Esophagus muscularis mucosa (tissue), 4 donors: ENCODE measurements at regions not wholly inside any gene's neighbourhood (a gene's known extent, or its start where the extent isn't known, plus 50 kb on each side); places are given as distances from the start of the nearest gene placed in this dataset.

ENCODE experiments used
- DNase-seq: peaks from one replicate; pipeline ENCODE4 v3.0.0-alpha.2; 2017; ENCODE audit errors: extremely low spot score
- H3K27ac ChIP-seq, 4 donors: fragments of 200-600 bp; sonication (generic); replicated peaks in 1 of 4; 1 replicate in 3 of 4; 2 replicates in 1 of 4; pipeline ENCODE4 v1.5.1; 2016 to 2019; ENCODE audit warnings: mild to moderate bottlenecking in 1 of 4
- H3K27me3 ChIP-seq, 4 donors: fragments of 200-600 bp; sonication (generic); one replicate each; pipeline versions ENCODE4 v1.5.1 to v1.6.0; 2016 to 2019
- H3K36me3 ChIP-seq, 4 donors: fragments of 200-600 bp; sonication (generic); one replicate each; pipeline ENCODE4 v1.5.1; 2016 to 2019
- H3K4me1 ChIP-seq, 4 donors: fragments of 200-600 bp; sonication (generic); one replicate each; pipeline ENCODE4 v1.5.1; 2016 to 2019
- H3K4me3 ChIP-seq, 4 donors: fragments of 200-600 bp; sonication (generic); 1 replicate in 2 of 4; 2 replicates in 2 of 4; pipeline ENCODE4 v1.5.1; 2016 to 2019; ENCODE audit warnings: mild to moderate bottlenecking in 4 of 4, moderate library complexity in 1 of 4
- H3K9me3 ChIP-seq, 4 donors: fragments of 200-600 bp; sonication (generic); 1 replicate in 3 of 4; 2 replicates in 1 of 4; pipeline ENCODE4 v1.5.1; 2016 to 2019
- CTCF ChIP-seq, 3 experiments: fragments of 200-600 bp in 2 of 3; fragments of 450-650 bp in 1 of 3; sonication (generic) in 2 of 3; IDR thresholded peaks; one replicate each; pipeline ENCODE4 v1.5.1; 2017 to 2019; ENCODE audit warnings: antibody characterized with exemption in 3 of 3, mild to moderate bottlenecking in 2 of 3, moderate library complexity in 1 of 3
- EP300 ChIP-seq: sonication (generic); formaldehyde crosslinking; IDR thresholded peaks from one replicate; pipeline ENCODE4 v1.6.1; 2017; ENCODE audit warnings: antibody characterized with exemption
- POLR2A ChIP-seq: fragments of 450-650 bp; IDR thresholded peaks from one replicate; pipeline ENCODE4 v1.6.1; 2017; ENCODE audit warnings: antibody characterized with exemption, moderate library complexity, mild to moderate bottlenecking, low read depth
- POLR2AphosphoS5 ChIP-seq, 2 donors: sonication (generic); formaldehyde crosslinking; IDR thresholded peaks; one replicate each; pipeline ENCODE4 v1.6.1; 2017; ENCODE audit warnings: antibody characterized with exemption in 2 of 2
- WGBS: methylation state at CpG from one replicate; pipeline ENCODE4 v1.1.5; 2018; 5-methylcytosine and 5-hydroxymethylcytosine counted together
- intact Hi-C: fragments of 100-400 bp; cut with DNase I; formaldehyde crosslinking; loops from one replicate; pipeline ENCODE4 v1.15.1; 2023

DNA sequence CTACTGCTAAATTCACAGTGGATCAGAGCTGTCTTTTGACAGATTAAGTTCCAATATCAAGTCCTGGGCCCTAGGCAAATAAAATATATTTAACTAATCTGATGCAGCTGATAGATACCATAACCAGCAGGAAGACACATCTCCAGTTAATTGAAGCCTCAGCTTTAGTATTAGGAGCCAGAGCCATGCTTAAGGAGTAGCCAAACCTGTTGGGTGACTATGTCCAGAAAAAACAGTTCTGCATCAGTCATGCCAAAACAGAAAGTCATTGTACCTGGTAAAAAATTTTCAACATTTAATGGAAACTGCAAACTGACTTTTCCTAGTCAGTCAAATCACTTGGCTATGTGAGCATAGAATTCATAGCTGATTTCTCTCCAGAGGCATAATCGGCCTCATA, 200.5 kb upstream of the RUNX1 start:
- 94% methylated on average over 1 of the region's 1 CpG for WGBS
- Histone ChIP-seq H3K4me1 (no peaks in the 10 kb centered on the region), H3K4me3 (no peak overlapping the region), H3K9me3 (peaks cover 0 to 8% (median 0%) of the 10 kb centered on the region in 4 donors), H3K27me3 (no peaks in the 10 kb centered on the region), H3K27ac (no peak overlapping the region), H3K36me3 (no peaks in the 10 kb centered on the region)
- no peak for TF ChIP-seq POLR2A
- TF ChIP-seq EP300: no peak
- no peak for TF ChIP-seq POLR2AphosphoS5 (IDR thresholded peaks at IDR 0.05)
- no peak for TF ChIP-seq CTCF (IDR thresholded peaks at IDR 0.05)
- no peak for DNase-seq
- intact Hi-C loops: no loop called here

DNA sequence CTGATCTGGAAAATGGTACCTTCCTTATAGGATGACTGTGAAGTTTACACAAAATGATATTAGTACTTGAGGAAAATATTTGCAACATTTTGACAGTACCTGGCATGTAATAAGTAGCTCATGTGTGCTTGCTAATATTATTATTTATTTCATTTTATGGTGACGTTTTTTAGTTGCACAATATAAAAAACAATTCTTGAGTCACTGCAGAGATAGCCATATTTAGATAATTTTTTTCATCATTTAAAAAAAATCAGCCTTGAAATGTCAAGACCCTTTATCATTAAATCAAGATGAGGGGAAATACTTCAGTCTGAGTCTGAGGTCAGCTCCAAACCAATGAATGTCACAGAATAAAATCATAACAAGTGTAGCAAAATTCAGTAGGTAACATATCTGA, 196.8 kb upstream of the RUNX1 start:
- intact Hi-C loops: no loop called here
- Histone ChIP-seq H3K36me3 (no peaks in the 10 kb centered on the region), H3K27ac (no peak overlapping the region), H3K9me3 (peaks cover 0 to 3% (median 0%) of the 10 kb centered on the region in 4 donors), H3K4me1 (no peaks in the 10 kb centered on the region), H3K27me3 (no peaks in the 10 kb centered on the region), H3K4me3 (no peak overlapping the region)
- DNase-seq: no peak
- TF ChIP-seq CTCF (IDR thresholded peaks at IDR 0.05): no peak
- TF ChIP-seq POLR2A: no peak
- TF ChIP-seq EP300: no peak
- no peak for TF ChIP-seq POLR2AphosphoS5 (IDR thresholded peaks at IDR 0.05)
- WGBS: 74% methylated on average over 1 of the region's 1 CpG

- TF ChIP-seq POLR2A (no peak), POLR2AphosphoS5 (IDR thresholded peaks at IDR 0.05) (no peak), CTCF (IDR thresholded peaks at IDR 0.05) (no peak), EP300 (no peak)
- WGBS: 41% methylated on average over 4 of the region's 4 CpGs
- no peak for DNase-seq
- intact Hi-C loops: no loop called here
- Histone ChIP-seq H3K27me3 (no peaks in the 10 kb centered on the region), H3K27ac (no peak overlapping the region), H3K4me1 (peaks cover 0 to 5% (median 0%) of the 10 kb centered on the region in 4 donors), H3K4me3 (no peak overlapping the region), H3K36me3 (no peaks in the 10 kb centered on the region), H3K9me3 (peaks cover 0 to 3% (median 0%) of the 10 kb centered on the region in 4 donors)
Observed at GRCh38 chr21:35244514-35244913, 195.4 kb upstream of the RUNX1 start.

GRCh38 chr21:35243171-35243570, 194.1 kb upstream of the RUNX1 start:
- Histone ChIP-seq H3K36me3 (no peaks in the 10 kb centered on the region), H3K27me3 (no peaks in the 10 kb centered on the region), H3K4me3 (no peak overlapping the region), H3K4me1 (peaks cover 0 to 7% (median 0%) of the 10 kb centered on the region in 4 donors), H3K9me3 (no peaks in the 10 kb centered on the region), H3K27ac (no peak overlapping the region)
- no peak for TF ChIP-seq EP300
- no peak for TF ChIP-seq POLR2AphosphoS5 (IDR thresholded peaks at IDR 0.05)
- TF ChIP-seq CTCF (IDR thresholded peaks at IDR 0.05): no peak
- no peak for TF ChIP-seq POLR2A
- 91% methylated on average over 4 of the region's 4 CpGs for WGBS
- no peak for DNase-seq
- intact Hi-C loops: no loop called here

DNA sequence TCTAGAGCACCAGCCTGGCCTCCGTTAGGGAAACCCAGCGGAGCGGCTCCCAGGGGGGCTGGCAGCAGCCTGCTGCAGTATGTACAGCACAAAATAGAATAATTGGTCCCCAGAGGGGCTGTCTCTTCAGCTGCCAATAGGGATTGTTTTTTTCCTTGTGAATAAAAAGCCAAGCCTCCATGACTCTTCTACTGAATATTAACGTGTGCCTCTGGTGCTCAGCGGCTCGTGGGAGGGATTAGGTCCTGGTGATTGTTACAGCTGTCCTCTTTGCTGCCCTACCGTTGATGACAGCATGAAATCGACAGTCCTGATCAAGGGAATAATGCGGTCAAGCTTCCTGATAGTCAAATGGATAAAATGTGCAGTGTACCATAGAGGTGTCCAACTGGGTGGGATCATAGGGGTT, 190.7 kb upstream of the RUNX1 start:
- no peaks in the 10 kb centered on the region for H3K27me3 ChIP-seq

More for the DNA sequence above, 190.7 kb upstream of the RUNX1 start:
- Histone ChIP-seq H3K9me3 (no peaks in the 10 kb centered on the region), H3K4me1 (peaks cover 0 to 7% (median 0%) of the 10 kb centered on the region in 4 donors), H3K27ac (no peak overlapping the region), H3K36me3 (no peaks in the 10 kb centered on the region), H3K4me3 (no peak overlapping the region)
- 41% methylated on average over 9 of the region's 9 CpGs for WGBS
- intact Hi-C loops: no loop called here
- no peak for DNase-seq
- TF ChIP-seq POLR2A (no peak), EP300 (no peak), POLR2AphosphoS5 (IDR thresholded peaks at IDR 0.05) (no peak), CTCF (IDR thresholded peaks at IDR 0.05) (no peak)
